ENCODE measurements at regions not wholly inside any gene's neighbourhood (a gene's known extent, or its start where the extent isn't known, plus 50 kb on each side); places are given as distances from the start of the nearest gene placed in this dataset.

DNA sequence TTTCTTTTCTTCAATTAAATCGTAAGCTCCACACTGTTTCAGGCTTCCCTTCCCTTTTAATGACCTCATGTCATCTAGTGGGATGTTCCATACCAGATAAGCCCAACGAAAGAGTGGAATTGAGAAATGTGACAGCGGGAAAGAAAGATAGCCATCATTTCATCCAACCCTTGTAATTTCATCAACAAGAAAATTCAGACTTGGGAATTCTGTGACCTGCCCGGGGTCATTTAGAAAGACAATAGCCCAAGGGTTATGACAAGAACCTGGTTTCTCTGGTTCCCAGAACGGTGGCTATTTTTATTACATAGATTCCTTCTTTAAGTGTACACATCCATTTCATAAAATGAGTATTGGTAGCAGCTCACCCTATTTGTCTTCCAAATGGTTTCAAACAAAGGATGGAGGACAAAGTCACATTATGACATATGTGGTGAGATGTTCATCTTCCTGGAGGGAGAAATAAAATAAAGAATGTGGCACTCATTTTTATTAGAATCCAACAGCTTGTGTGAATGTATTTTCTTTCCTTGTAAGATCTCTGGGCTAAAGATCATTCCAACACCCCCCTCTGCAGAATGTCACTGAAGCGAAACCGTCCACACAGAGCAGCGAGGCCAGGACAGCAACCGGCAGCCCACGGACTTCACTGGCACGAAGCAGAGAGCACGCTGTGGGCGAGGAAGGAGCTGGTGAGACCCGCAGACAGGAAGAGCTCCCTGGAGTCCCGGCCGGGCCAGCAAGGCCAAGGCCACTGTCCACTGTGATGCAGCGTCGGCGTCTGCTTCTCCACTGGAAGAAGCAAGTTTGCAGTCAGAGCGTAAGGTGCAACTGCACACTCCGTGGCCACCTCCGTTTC is 199.9 kb downstream of the KLF6 start:
- Histone ChIP-seq H3K36me3 (ENCODE audit: control insufficient read depth in 2 of 2, insufficient read depth in 2 of 2, low read length in 2 of 2) (no peaks in the 10 kb centered on the region), H3K4me1 (ENCODE audit: control insufficient read depth in 2 of 2, insufficient read depth in 2 of 2, low read length in 2 of 2) (no peaks in the 10 kb centered on the region), H3K9ac (ENCODE audit: low read depth in 1 of 2, low read length in 2 of 2) (no peak overlapping the region), H3K27me3 (ENCODE audit: control insufficient read depth in 2 of 2, insufficient read depth in 2 of 2, low read length in 2 of 2) (no peaks in the 10 kb centered on the region), H3K4me3 (ENCODE audit: low read length in 2 of 2) (no peak overlapping the region), H3K27ac (ENCODE audit: low read depth in 2 of 2, low read length in 2 of 2) (no peak overlapping the region), H3K9me3 (ENCODE audit: control insufficient read depth in 2 of 2, low read length in 2 of 2) (no peaks in the 10 kb centered on the region)

GRCh38 chr10:3580565-3580964 is 204.4 kb downstream of the KLF6 start:
- Histone ChIP-seq H3K9ac (ENCODE audit: low read depth in 1 of 2, low read length in 2 of 2) (no peak overlapping the region), H3K4me1 (ENCODE audit: control insufficient read depth in 2 of 2, insufficient read depth in 2 of 2, low read length in 2 of 2) (no peaks in the 10 kb centered on the region), H3K27ac (ENCODE audit: low read depth in 2 of 2, low read length in 2 of 2) (no peak overlapping the region), H3K9me3 (ENCODE audit: control insufficient read depth in 2 of 2, low read length in 2 of 2) (no peaks in the 10 kb centered on the region), H3K36me3 (ENCODE audit: control insufficient read depth in 2 of 2, insufficient read depth in 2 of 2, low read length in 2 of 2) (no peaks in the 10 kb centered on the region), H3K4me3 (ENCODE audit: low read length in 2 of 2) (no peak overlapping the region), H3K27me3 (ENCODE audit: control insufficient read depth in 2 of 2, insufficient read depth in 2 of 2, low read length in 2 of 2) (no peaks in the 10 kb centered on the region)

- Histone ChIP-seq H3K4me3 (ENCODE audit: low read length in 2 of 2) (no peak overlapping the region), H3K9ac (ENCODE audit: low read depth in 1 of 2, low read length in 2 of 2) (no peak overlapping the region), H3K4me1 (ENCODE audit: control insufficient read depth in 2 of 2, insufficient read depth in 2 of 2, low read length in 2 of 2) (no peaks in the 10 kb centered on the region), H3K9me3 (ENCODE audit: control insufficient read depth in 2 of 2, low read length in 2 of 2) (no peaks in the 10 kb centered on the region), H3K27me3 (ENCODE audit: control insufficient read depth in 2 of 2, insufficient read depth in 2 of 2, low read length in 2 of 2) (no peaks in the 10 kb centered on the region), H3K27ac (ENCODE audit: low read depth in 2 of 2, low read length in 2 of 2) (no peak overlapping the region), H3K36me3 (ENCODE audit: control insufficient read depth in 2 of 2, insufficient read depth in 2 of 2, low read length in 2 of 2) (no peaks in the 10 kb centered on the region)
These were observed 205.2 kb downstream of the KLF6 start for GRCh38 chr10:3579845-3580244.

- no peaks in the 10 kb centered on the region for H3K4me1 ChIP-seq (ENCODE audit: control insufficient read depth in 2 of 2, insufficient read depth in 2 of 2, low read length in 2 of 2)
- H3K36me3 ChIP-seq (ENCODE audit: control insufficient read depth in 2 of 2, insufficient read depth in 2 of 2, low read length in 2 of 2), result no peaks in the 10 kb centered on the region
- no peaks in the 10 kb centered on the region for H3K9me3 ChIP-seq (ENCODE audit: control insufficient read depth in 2 of 2, low read length in 2 of 2)
- no peak overlapping the region for H3K27ac ChIP-seq (ENCODE audit: low read depth in 2 of 2, low read length in 2 of 2)
- no peak overlapping the region for H3K9ac ChIP-seq (ENCODE audit: low read depth in 1 of 2, low read length in 2 of 2)
- H3K4me3 ChIP-seq (ENCODE audit: low read length in 2 of 2), result no peak overlapping the region
- H3K27me3 ChIP-seq (ENCODE audit: control insufficient read depth in 2 of 2, insufficient read depth in 2 of 2, low read length in 2 of 2), result no peaks in the 10 kb centered on the region
These were observed 206.3 kb downstream of the KLF6 start for GRCh38 chr10:3578682-3579081.

- H3K27ac ChIP-seq (ENCODE audit: low read depth in 2 of 2, low read length in 2 of 2), result no peak overlapping the region
- H3K36me3 ChIP-seq (ENCODE audit: control insufficient read depth in 2 of 2, insufficient read depth in 2 of 2, low read length in 2 of 2), result no peaks in the 10 kb centered on the region
- no peaks in the 10 kb centered on the region for H3K27me3 ChIP-seq (ENCODE audit: control insufficient read depth in 2 of 2, insufficient read depth in 2 of 2, low read length in 2 of 2)
- no peaks in the 10 kb centered on the region for H3K9me3 ChIP-seq (ENCODE audit: control insufficient read depth in 2 of 2, low read length in 2 of 2)
- H3K9ac ChIP-seq (ENCODE audit: low read depth in 1 of 2, low read length in 2 of 2), result no peak overlapping the region
- H3K4me1 ChIP-seq (ENCODE audit: control insufficient read depth in 2 of 2, insufficient read depth in 2 of 2, low read length in 2 of 2), result no peaks in the 10 kb centered on the region
- H3K4me3 ChIP-seq (ENCODE audit: low read length in 2 of 2), result no peak overlapping the region
These were observed 206.8 kb downstream of the KLF6 start for GRCh38 chr10:3578159-3578558.

DNA sequence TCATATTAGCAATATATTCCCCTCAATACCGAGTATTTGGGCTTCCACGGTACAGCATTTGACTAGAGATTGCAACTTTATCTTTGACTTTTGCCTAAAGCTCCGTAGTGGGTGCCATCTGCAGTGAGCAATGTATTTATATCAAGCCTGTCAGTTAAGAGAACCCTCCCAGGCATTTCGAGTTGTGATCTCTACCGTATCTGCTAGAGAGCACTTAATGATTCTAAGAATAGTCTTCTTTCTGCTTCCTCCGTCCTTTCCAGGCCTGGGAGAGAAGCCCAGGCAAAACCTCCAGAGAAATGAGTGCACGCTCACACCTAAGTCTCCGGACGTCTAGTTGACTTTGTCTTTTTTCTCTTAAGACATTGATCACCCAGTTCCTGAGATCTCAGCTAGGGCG is 210.6 kb downstream of the KLF6 start:
- Histone ChIP-seq H3K9me3 (ENCODE audit: control insufficient read depth in 2 of 2, low read length in 2 of 2) (no peaks in the 10 kb centered on the region), H3K27me3 (ENCODE audit: control insufficient read depth in 2 of 2, insufficient read depth in 2 of 2, low read length in 2 of 2) (no peaks in the 10 kb centered on the region), H3K4me3 (ENCODE audit: low read length in 2 of 2) (no peak overlapping the region), H3K9ac (ENCODE audit: low read depth in 1 of 2, low read length in 2 of 2) (no peak overlapping the region), H3K36me3 (ENCODE audit: control insufficient read depth in 2 of 2, insufficient read depth in 2 of 2, low read length in 2 of 2) (no peaks in the 10 kb centered on the region), H3K4me1 (ENCODE audit: control insufficient read depth in 2 of 2, insufficient read depth in 2 of 2, low read length in 2 of 2) (no peaks in the 10 kb centered on the region), H3K27ac (ENCODE audit: low read depth in 2 of 2, low read length in 2 of 2) (no peak overlapping the region)

GRCh38 chr10:3573498-3573897 is 211.5 kb downstream of the KLF6 start:
- Histone ChIP-seq H3K36me3 (ENCODE audit: control insufficient read depth in 2 of 2, insufficient read depth in 2 of 2, low read length in 2 of 2) (no peaks in the 10 kb centered on the region), H3K9ac (ENCODE audit: low read depth in 1 of 2, low read length in 2 of 2) (no peak overlapping the region), H3K27me3 (ENCODE audit: control insufficient read depth in 2 of 2, insufficient read depth in 2 of 2, low read length in 2 of 2) (no peaks in the 10 kb centered on the region), H3K4me1 (ENCODE audit: control insufficient read depth in 2 of 2, insufficient read depth in 2 of 2, low read length in 2 of 2) (no peaks in the 10 kb centered on the region), H3K9me3 (ENCODE audit: control insufficient read depth in 2 of 2, low read length in 2 of 2) (no peaks in the 10 kb centered on the region), H3K4me3 (ENCODE audit: low read length in 2 of 2) (no peak overlapping the region), H3K27ac (ENCODE audit: low read depth in 2 of 2, low read length in 2 of 2) (no peak overlapping the region)

GRCh38 chr10:3571310-3571825 is 213.6 kb downstream of the KLF6 start:
- H3K9me3 ChIP-seq (ENCODE audit: control insufficient read depth in 2 of 2, low read length in 2 of 2), result no peaks in the 10 kb centered on the region
- no peaks in the 10 kb centered on the region for H3K4me1 ChIP-seq (ENCODE audit: control insufficient read depth in 2 of 2, insufficient read depth in 2 of 2, low read length in 2 of 2)
- H3K27me3 ChIP-seq (ENCODE audit: control insufficient read depth in 2 of 2, insufficient read depth in 2 of 2, low read length in 2 of 2), result no peaks in the 10 kb centered on the region
- H3K4me3 ChIP-seq (ENCODE audit: low read length in 2 of 2), result no peak overlapping the region
- no peaks in the 10 kb centered on the region for H3K36me3 ChIP-seq (ENCODE audit: control insufficient read depth in 2 of 2, insufficient read depth in 2 of 2, low read length in 2 of 2)
- H3K27ac ChIP-seq (ENCODE audit: low read depth in 2 of 2, low read length in 2 of 2), result no peak overlapping the region
- no peak overlapping the region for H3K9ac ChIP-seq (ENCODE audit: low read depth in 1 of 2, low read length in 2 of 2)

- Histone ChIP-seq H3K27ac (ENCODE audit: low read depth in 2 of 2, low read length in 2 of 2) (no peak overlapping the region), H3K4me1 (ENCODE audit: control insufficient read depth in 2 of 2, insufficient read depth in 2 of 2, low read length in 2 of 2) (no peaks in the 10 kb centered on the region), H3K36me3 (ENCODE audit: control insufficient read depth in 2 of 2, insufficient read depth in 2 of 2, low read length in 2 of 2) (no peaks in the 10 kb centered on the region), H3K9ac (ENCODE audit: low read depth in 1 of 2, low read length in 2 of 2) (no peak overlapping the region), H3K27me3 (ENCODE audit: control insufficient read depth in 2 of 2, insufficient read depth in 2 of 2, low read length in 2 of 2) (no peaks in the 10 kb centered on the region), H3K4me3 (ENCODE audit: low read length in 2 of 2) (no peak overlapping the region), H3K9me3 (ENCODE audit: control insufficient read depth in 2 of 2, low read length in 2 of 2) (peaks cover 0 to 2% of the 10 kb centered on the region in 2 donors)
These were observed 214.1 kb downstream of the KLF6 start for GRCh38 chr10:3570855-3571266.

- Histone ChIP-seq H3K4me1 (ENCODE audit: control insufficient read depth in 2 of 2, insufficient read depth in 2 of 2, low read length in 2 of 2) (no peaks in the 10 kb centered on the region), H3K4me3 (ENCODE audit: low read length in 2 of 2) (no peak overlapping the region), H3K9me3 (ENCODE audit: control insufficient read depth in 2 of 2, low read length in 2 of 2) (peaks cover 0 to 2% of the 10 kb centered on the region in 2 donors), H3K36me3 (ENCODE audit: control insufficient read depth in 2 of 2, insufficient read depth in 2 of 2, low read length in 2 of 2) (no peaks in the 10 kb centered on the region), H3K27ac (ENCODE audit: low read depth in 2 of 2, low read length in 2 of 2) (peak overlapping the region in 1 of 2 donors; percentile 27), H3K27me3 (ENCODE audit: control insufficient read depth in 2 of 2, insufficient read depth in 2 of 2, low read length in 2 of 2) (no peaks in the 10 kb centered on the region), H3K9ac (ENCODE audit: low read depth in 1 of 2, low read length in 2 of 2) (no peak overlapping the region)
These were observed 214.8 kb downstream of the KLF6 start for GRCh38 chr10:3570131-3570729.
